Testis (tissue), 2 donors: ENCODE measurements at regions not wholly inside any gene's neighbourhood (a gene's known extent, or its start where the extent isn't known, plus 50 kb on each side); places are given as distances from the start of the nearest gene placed in this dataset.

Experiments
- POLR2A ChIP-seq: fragments of 450-650 bp; IDR thresholded peaks from one replicate; pipeline ENCODE4 v1.6.1; 2017; ENCODE audit warnings: antibody characterized with exemption, mild to moderate bottlenecking, moderate library complexity
- TF ChIP-seq, protein P1 (sequence below), 3 experiments: fragments of 450-650 bp in 2 of 3; fragments of 200-600 bp in 1 of 3; sonication (generic) in 1 of 3; IDR thresholded peaks; one replicate each; pipeline ENCODE4 v1.5.1; 2016 to 2019; ENCODE audit warnings: antibody characterized with exemption in 3 of 3, mild to moderate bottlenecking in 2 of 3, moderate library complexity in 1 of 3

DNA sequence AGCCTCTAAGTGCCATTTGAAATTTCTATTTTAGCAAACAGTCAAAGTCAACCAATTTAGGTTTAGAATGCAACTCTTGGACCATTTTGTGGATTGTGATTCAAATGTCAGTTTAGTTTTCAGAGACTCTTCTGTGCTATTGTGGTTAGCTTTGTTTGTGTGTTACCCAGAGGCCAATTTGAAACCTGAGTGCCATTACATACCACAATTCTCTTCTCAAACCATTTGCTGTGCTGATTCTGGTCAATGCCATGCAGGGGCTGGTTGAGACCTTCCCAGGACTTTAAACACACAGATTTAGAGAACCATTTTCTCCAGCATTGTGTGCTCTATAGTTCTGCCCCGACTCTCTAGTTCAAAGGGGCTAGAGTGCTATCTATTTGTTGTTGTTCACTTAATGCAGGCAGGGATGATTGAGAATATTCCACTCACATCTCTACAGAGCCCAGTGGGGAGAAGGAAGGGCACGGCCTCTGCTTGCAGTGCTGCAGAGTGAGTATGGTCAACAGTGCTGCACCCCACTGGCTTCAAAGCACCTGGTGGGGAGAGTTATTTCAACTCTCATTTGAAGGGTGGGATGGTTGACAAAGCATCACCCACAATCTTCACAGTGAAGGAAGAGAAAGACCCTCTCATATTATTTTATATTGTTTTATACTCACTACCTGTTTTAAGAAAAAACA, 738.2 kb downstream of the COL12A1 start:
- TF ChIP-seq POLR2A = no peak
- TF ChIP-seq, protein P1, sequence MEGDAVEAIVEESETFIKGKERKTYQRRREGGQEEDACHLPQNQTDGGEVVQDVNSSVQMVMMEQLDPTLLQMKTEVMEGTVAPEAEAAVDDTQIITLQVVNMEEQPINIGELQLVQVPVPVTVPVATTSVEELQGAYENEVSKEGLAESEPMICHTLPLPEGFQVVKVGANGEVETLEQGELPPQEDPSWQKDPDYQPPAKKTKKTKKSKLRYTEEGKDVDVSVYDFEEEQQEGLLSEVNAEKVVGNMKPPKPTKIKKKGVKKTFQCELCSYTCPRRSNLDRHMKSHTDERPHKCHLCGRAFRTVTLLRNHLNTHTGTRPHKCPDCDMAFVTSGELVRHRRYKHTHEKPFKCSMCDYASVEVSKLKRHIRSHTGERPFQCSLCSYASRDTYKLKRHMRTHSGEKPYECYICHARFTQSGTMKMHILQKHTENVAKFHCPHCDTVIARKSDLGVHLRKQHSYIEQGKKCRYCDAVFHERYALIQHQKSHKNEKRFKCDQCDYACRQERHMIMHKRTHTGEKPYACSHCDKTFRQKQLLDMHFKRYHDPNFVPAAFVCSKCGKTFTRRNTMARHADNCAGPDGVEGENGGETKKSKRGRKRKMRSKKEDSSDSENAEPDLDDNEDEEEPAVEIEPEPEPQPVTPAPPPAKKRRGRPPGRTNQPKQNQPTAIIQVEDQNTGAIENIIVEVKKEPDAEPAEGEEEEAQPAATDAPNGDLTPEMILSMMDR (IDR thresholded peaks at IDR 0.05) = no peak
